ENCODE measurements at regions not wholly inside any gene's neighbourhood (a gene's known extent, or its start where the extent isn't known, plus 50 kb on each side); places are given as distances from the start of the nearest gene placed in this dataset.

DNA sequence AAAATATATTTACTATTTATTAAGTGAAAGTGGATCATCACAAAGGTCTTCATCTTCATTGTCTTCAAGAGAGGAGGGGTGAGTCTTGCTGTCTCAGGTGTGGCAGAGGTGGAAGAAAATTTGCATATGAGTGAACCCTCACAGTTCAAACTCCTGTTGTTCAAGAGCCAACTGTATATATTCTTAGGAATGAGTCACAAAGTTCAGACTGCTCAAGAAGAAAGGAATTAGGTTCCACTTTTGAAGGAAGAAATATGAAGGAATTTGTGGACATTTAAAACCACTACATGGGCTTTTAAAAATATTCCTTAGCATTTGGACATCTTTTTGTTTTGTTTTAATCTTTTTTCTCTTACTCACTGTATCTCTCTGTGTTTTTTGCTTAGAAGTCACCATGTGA lies 212.6 kb downstream of the INSIG2 start:
- H3K27ac ChIP-seq, result no peak overlapping the region
- no peak for DNase-seq (ENCODE audit: low spot score)
- TF ChIP-seq, protein P1, sequence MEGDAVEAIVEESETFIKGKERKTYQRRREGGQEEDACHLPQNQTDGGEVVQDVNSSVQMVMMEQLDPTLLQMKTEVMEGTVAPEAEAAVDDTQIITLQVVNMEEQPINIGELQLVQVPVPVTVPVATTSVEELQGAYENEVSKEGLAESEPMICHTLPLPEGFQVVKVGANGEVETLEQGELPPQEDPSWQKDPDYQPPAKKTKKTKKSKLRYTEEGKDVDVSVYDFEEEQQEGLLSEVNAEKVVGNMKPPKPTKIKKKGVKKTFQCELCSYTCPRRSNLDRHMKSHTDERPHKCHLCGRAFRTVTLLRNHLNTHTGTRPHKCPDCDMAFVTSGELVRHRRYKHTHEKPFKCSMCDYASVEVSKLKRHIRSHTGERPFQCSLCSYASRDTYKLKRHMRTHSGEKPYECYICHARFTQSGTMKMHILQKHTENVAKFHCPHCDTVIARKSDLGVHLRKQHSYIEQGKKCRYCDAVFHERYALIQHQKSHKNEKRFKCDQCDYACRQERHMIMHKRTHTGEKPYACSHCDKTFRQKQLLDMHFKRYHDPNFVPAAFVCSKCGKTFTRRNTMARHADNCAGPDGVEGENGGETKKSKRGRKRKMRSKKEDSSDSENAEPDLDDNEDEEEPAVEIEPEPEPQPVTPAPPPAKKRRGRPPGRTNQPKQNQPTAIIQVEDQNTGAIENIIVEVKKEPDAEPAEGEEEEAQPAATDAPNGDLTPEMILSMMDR (conservative IDR thresholded peaks at IDR 0.05; ENCODE audit: low read depth), result no peak
- ChIA-PET CTCF (no interaction called here), POLR2A (ENCODE audit: low non-redundant PET) (no interaction called here)

GRCh38 chr2:118296663-118297062 lies 208.4 kb downstream of the INSIG2 start:
- CTCF ChIA-PET, result interaction anchor here (0.6 kb wide), 1 partner anchor 94 kb away, joined by 3 read pairs; no protein-coding TSS in a partner anchor

DNA sequence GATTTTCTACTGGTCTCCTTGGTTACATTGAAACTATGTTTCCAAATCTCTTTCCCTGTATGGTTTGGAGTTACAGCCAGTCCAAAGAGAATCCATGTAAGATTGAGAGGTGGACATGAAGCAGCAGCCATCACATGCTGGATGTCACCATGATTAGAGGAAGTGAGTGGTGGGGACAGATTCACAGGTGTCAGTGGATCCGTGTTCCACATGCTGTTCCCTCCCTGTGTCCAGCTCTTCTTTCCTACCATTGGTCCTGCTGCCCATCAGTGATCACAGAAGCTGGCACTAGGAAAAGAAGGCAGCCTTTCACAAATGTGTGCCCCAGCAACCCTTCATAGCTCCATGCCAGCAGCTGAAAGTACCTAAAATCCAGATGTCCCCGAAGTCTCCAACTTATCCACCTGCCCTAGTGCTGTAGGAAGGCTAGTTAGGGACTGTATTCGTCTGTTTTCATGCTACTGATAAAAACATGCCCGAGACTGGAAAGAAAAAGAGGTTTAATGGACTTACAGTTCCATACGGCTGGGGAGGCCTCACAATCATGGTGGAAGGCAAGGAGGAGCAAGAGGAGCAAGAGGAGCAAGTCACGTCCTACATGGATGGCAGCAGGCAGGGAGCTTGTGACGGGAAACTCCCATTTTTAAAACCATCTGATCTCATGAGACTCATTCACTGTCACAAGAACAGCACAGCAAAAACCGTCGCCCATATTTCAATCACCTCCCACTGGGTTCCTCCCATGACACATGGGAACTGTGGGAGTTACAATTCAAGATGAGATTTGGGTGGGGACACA lies 207.5 kb downstream of the INSIG2 start:
- DNase-seq (ENCODE audit: low spot score), result no peak
- TF ChIP-seq, protein P1 (conservative IDR thresholded peaks at IDR 0.05; ENCODE audit: low read depth), result no peak
- no peak overlapping the region for H3K27ac ChIP-seq
- ChIA-PET CTCF (no interaction called here), POLR2A (ENCODE audit: low non-redundant PET) (no interaction called here)

More at GRCh38 chr2:118296663-118297062, 208.4 kb downstream of the INSIG2 start:
- POLR2A ChIA-PET (ENCODE audit: low non-redundant PET), result no interaction called here
- TF ChIP-seq, protein P1 (conservative IDR thresholded peaks at IDR 0.05; ENCODE audit: low read depth), result no peak
- H3K27ac ChIP-seq, result no peak overlapping the region
- DNase-seq (ENCODE audit: low spot score), result no peak

- TF ChIP-seq, protein P1 (conservative IDR thresholded peaks at IDR 0.05; ENCODE audit: low read depth), result no peak
- no peak overlapping the region for H3K27ac ChIP-seq
- DNase-seq (ENCODE audit: low spot score), result no peak
- CTCF ChIA-PET, result no interaction called here
- POLR2A ChIA-PET (ENCODE audit: low non-redundant PET), result no interaction called here
Measured at GRCh38 chr2:118294063-118294462, 205.8 kb downstream of the INSIG2 start.

GRCh38 chr2:118292991-118293390 lies 204.7 kb downstream of the INSIG2 start:
- POLR2A ChIA-PET (ENCODE audit: low non-redundant PET), result no interaction called here
- DNase-seq (ENCODE audit: low spot score), result no peak
- H3K27ac ChIP-seq, result no peak overlapping the region
- CTCF ChIA-PET, result no interaction called here
- TF ChIP-seq, protein P1 (conservative IDR thresholded peaks at IDR 0.05; ENCODE audit: low read depth), result no peak

- POLR2A ChIA-PET (ENCODE audit: low non-redundant PET), result no interaction called here
- CTCF ChIA-PET, result no interaction called here
- TF ChIP-seq, protein P1 (conservative IDR thresholded peaks at IDR 0.05; ENCODE audit: low read depth), result no peak
- DNase-seq (ENCODE audit: low spot score), result no peak
- no peak overlapping the region for H3K27ac ChIP-seq
Measured at GRCh38 chr2:118291251-118291880, 203.1 kb downstream of the INSIG2 start.

All from RWPE1 (cell line).